Neutrophil (primary cell): ENCODE measurements at regions not wholly inside any gene's neighbourhood (a gene's known extent, or its start where the extent isn't known, plus 50 kb on each side); places are given as distances from the start of the nearest gene placed in this dataset.

ENCODE experiments used
- H3K27ac ChIP-seq: fragments of 200-600 bp; sonication (generic); 2 replicates; pipeline ENCODE4 v1.5.1; 2016; ENCODE audit warnings: mild to moderate bottlenecking, moderate library complexity
- H3K27me3 ChIP-seq: fragments of 200-600 bp; sonication (generic); 2 replicates; pipeline ENCODE4 v1.6.0; 2016; ENCODE audit warnings: mild to moderate bottlenecking
- H3K36me3 ChIP-seq: fragments of 200-600 bp; sonication (generic); 2 replicates; pipeline ENCODE4 v1.5.1; 2017
- H3K4me1 ChIP-seq, 2 experiments: fragments of 200-600 bp in 1 of 2; sonication (generic) in 1 of 2; 1 replicate in 1 of 2; 2 replicates in 1 of 2; pipeline versions ENCODE4 v1.5.1 to v1.6.1; 2013 to 2016; ENCODE audit warnings: low read depth in 1 of 2, low read length in 1 of 2, mild to moderate bottlenecking in 1 of 2, moderate library complexity in 1 of 2; ENCODE audit not compliant: control insufficient read depth in 1 of 2, insufficient read depth in 1 of 2
- H3K4me3 ChIP-seq, 2 experiments: fragments of 200-600 bp in 1 of 2; sonication (generic) in 1 of 2; 1 replicate in 1 of 2; 2 replicates in 1 of 2; pipeline ENCODE4 v1.5.1; 2013 to 2016; ENCODE audit warnings: low read depth in 1 of 2, low read length in 1 of 2, mild to moderate bottlenecking in 1 of 2, moderate library complexity in 1 of 2
- H3K9me3 ChIP-seq: fragments of 200-600 bp; sonication (generic); 2 replicates; pipeline ENCODE4 v1.5.1; 2016
- CTCF ChIP-seq: fragments of 200-600 bp; sonication (generic); IDR thresholded peaks from 2 replicates; pipeline ENCODE4 v1.5.1; 2016; ENCODE audit warnings: antibody characterized with exemption

GRCh38 chr10:30749385-30749784, 119.8 kb upstream of the LYZL2 start:
- Histone ChIP-seq H3K36me3 (no peaks in the 10 kb centered on the region), H3K27ac (no peak overlapping the region), H3K4me1 (no peaks in the 10 kb centered on the region), H3K4me3 (no peak overlapping the region), H3K9me3 (no peaks in the 10 kb centered on the region), H3K27me3 (peaks cover 6% of the 10 kb centered on the region)
- TF ChIP-seq CTCF = no peak

- Histone ChIP-seq H3K4me3 (no peak overlapping the region), H3K36me3 (no peaks in the 10 kb centered on the region), H3K9me3 (no peaks in the 10 kb centered on the region), H3K27me3 (peaks cover 6% of the 10 kb centered on the region), H3K4me1 (no peaks in the 10 kb centered on the region), H3K27ac (no peak overlapping the region)
- TF ChIP-seq CTCF = no peak
These were observed 118.8 kb upstream of the LYZL2 start for GRCh38 chr10:30748152-30748973.

- Histone ChIP-seq H3K27me3 (peaks cover 6% of the 10 kb centered on the region), H3K36me3 (no peaks in the 10 kb centered on the region), H3K4me1 (no peaks in the 10 kb centered on the region), H3K27ac (no peak overlapping the region), H3K4me3 (no peak overlapping the region), H3K9me3 (no peaks in the 10 kb centered on the region)
- no peak for TF ChIP-seq CTCF
These were observed 118.1 kb upstream of the LYZL2 start for GRCh38 chr10:30747633-30748032.

- peaks cover 4% of the 10 kb centered on the region for H3K27me3 ChIP-seq
- no peak overlapping the region for H3K27ac ChIP-seq
- no peak overlapping the region for H3K4me3 ChIP-seq
- H3K36me3 ChIP-seq = no peaks in the 10 kb centered on the region
- no peak for TF ChIP-seq CTCF
- H3K9me3 ChIP-seq = no peaks in the 10 kb centered on the region
- no peaks in the 10 kb centered on the region for H3K4me1 ChIP-seq
These were observed 116.4 kb upstream of the LYZL2 start for GRCh38 chr10:30745953-30746352.

- no peak overlapping the region for H3K4me3 ChIP-seq
- TF ChIP-seq CTCF = no peak
- H3K4me1 ChIP-seq = no peaks in the 10 kb centered on the region
- H3K9me3 ChIP-seq = no peaks in the 10 kb centered on the region
- no peaks in the 10 kb centered on the region for H3K36me3 ChIP-seq
- H3K27me3 ChIP-seq = no peaks in the 10 kb centered on the region
- no peak overlapping the region for H3K27ac ChIP-seq
These were observed 114.6 kb upstream of the LYZL2 start for GRCh38 chr10:30744106-30744505.
